Activated T-cell treated with anti-CD3 and anti-CD28 coated beads for 1 hour (primary cell): ENCODE measurements at regions not wholly inside any gene's neighbourhood (a gene's known extent, or its start where the extent isn't known, plus 50 kb on each side); places are given as distances from the start of the nearest gene placed in this dataset.
"Not testable (repeated sequence)": the region's sequence is repeated elsewhere in the genome, so short reads cannot be mapped to it uniquely, and the experiment has no call there.

Experiments
- DNase-seq: peaks from one replicate; pipeline ENCODE4 v3.0.0-alpha.2; 2020; ENCODE audit warnings: low read depth

- no peak for DNase-seq
Measured at GRCh38 chr5:68862560-68862959, 231.3 kb upstream of the SLC30A5 start.

- not testable (repeated sequence) for DNase-seq
Measured at GRCh38 chr5:68865192-68865591, 228.6 kb upstream of the SLC30A5 start.

GRCh38 chr5:68872088-68872839 lies 221.6 kb upstream of the SLC30A5 start:
- no peak for DNase-seq

GRCh38 chr5:68873198-68873597 lies 220.6 kb upstream of the SLC30A5 start:
- no peak for DNase-seq

- DNase-seq, result peak; percentile 7
Measured at GRCh38 chr5:68875351-68875750, 218.5 kb upstream of the SLC30A5 start.

- DNase-seq, result no peak
Measured at GRCh38 chr5:68883436-68883835, 210.4 kb upstream of the SLC30A5 start.

GRCh38 chr5:68884144-68884754 lies 209.6 kb upstream of the SLC30A5 start:
- DNase-seq, result no peak

- no peak for DNase-seq
Measured at GRCh38 chr5:68884883-68885282, 208.9 kb upstream of the SLC30A5 start.

- no peak for DNase-seq
Measured at GRCh38 chr5:68886814-68887213, 207.0 kb upstream of the SLC30A5 start.

- DNase-seq, result no peak
Measured at GRCh38 chr5:68891718-68892117, 202.1 kb upstream of the SLC30A5 start.

GRCh38 chr5:68894673-68895072 lies 199.1 kb upstream of the SLC30A5 start:
- no peak for DNase-seq

GRCh38 chr5:68898951-68899471 lies 194.8 kb upstream of the SLC30A5 start:
- DNase-seq, result no peak

GRCh38 chr5:68911840-68912690 lies 181.7 kb upstream of the SLC30A5 start:
- DNase-seq, result no peak

- no peak for DNase-seq
Measured at GRCh38 chr5:68915079-68915478, 178.7 kb upstream of the SLC30A5 start.

GRCh38 chr5:68918306-68918705 lies 175.5 kb upstream of the SLC30A5 start:
- DNase-seq, result no peak

- no peak for DNase-seq
Measured at GRCh38 chr5:68919988-68920490, 173.8 kb upstream of the SLC30A5 start.

- no peak for DNase-seq
Measured at GRCh38 chr5:68920888-68921287, 172.9 kb upstream of the SLC30A5 start.

GRCh38 chr5:68922172-68922987 lies 171.4 kb upstream of the SLC30A5 start:
- DNase-seq, result no peak

GRCh38 chr5:68924481-68925145 lies 169.2 kb upstream of the SLC30A5 start:
- no peak for DNase-seq

GRCh38 chr5:68928617-68929302 lies 165.1 kb upstream of the SLC30A5 start:
- no peak for DNase-seq
